Prostate gland (tissue), 2 donors: ENCODE measurements at regions not wholly inside any gene's neighbourhood (a gene's known extent, or its start where the extent isn't known, plus 50 kb on each side); places are given as distances from the start of the nearest gene placed in this dataset.

ENCODE experiments used
- DNase-seq: peaks from one replicate; pipeline ENCODE4 v3.0.0-alpha.2; 2019; ENCODE audit warnings: low spot score
- H3K27ac ChIP-seq, 2 donors: fragments of 200-600 bp; sonication (generic); 2 replicates each; pipeline ENCODE4 v1.5.1; 2017 to 2019
- H3K27me3 ChIP-seq: fragments of 200-600 bp; sonication (generic); replicated peaks from 2 replicates; pipeline ENCODE4 v1.5.1; 2019; ENCODE audit not compliant: insufficient read depth
- H3K36me3 ChIP-seq, 2 donors: fragments of 200-600 bp; sonication (generic); 1 replicate in 1 of 2; 2 replicates in 1 of 2; pipeline versions ENCODE4 v1.5.1 to v1.8.1; 2017 to 2019
- H3K4me1 ChIP-seq: fragments of 200-600 bp; sonication (generic); replicated peaks from 2 replicates; pipeline ENCODE4 v1.5.1; 2019
- H3K4me3 ChIP-seq, 2 donors: fragments of 200-600 bp; sonication (generic); 2 replicates each; pipeline ENCODE4 v1.5.1; 2017 to 2019
- H3K9me3 ChIP-seq: fragments of 200-600 bp; sonication (generic); 2 replicates; pipeline ENCODE4 v1.5.1; 2017
- POLR2A ChIP-seq: fragments of 450-650 bp; IDR thresholded peaks from one replicate; pipeline ENCODE4 v1.6.1; 2016; ENCODE audit warnings: antibody characterized with exemption, mild to moderate bottlenecking
- POLR2AphosphoS5 ChIP-seq: sonication (generic); formaldehyde crosslinking; IDR thresholded peaks from one replicate; pipeline ENCODE4 v1.6.1; 2017; ENCODE audit warnings: antibody characterized with exemption
- WGBS: methylation state at CpG from one replicate; pipeline ENCODE4 v1.1.5; 2018; 5-methylcytosine and 5-hydroxymethylcytosine counted together
- intact Hi-C: fragments of 100-400 bp; cut with DNase I; formaldehyde crosslinking; loops from one replicate; pipeline ENCODE4 v1.14.2; 2022
- TF ChIP-seq, protein P1 (sequence below), 4 experiments: fragments of 200-600 bp in 2 of 4; fragments of 450-650 bp in 2 of 4; sonication (generic) in 2 of 4; IDR thresholded peaks; 1 replicate in 3 of 4; 2 replicates in 1 of 4; pipeline ENCODE4 v1.5.1; 2016 to 2019; ENCODE audit warnings: antibody characterized with exemption in 4 of 4, mild to moderate bottlenecking in 2 of 4, moderate library complexity in 2 of 4

DNA sequence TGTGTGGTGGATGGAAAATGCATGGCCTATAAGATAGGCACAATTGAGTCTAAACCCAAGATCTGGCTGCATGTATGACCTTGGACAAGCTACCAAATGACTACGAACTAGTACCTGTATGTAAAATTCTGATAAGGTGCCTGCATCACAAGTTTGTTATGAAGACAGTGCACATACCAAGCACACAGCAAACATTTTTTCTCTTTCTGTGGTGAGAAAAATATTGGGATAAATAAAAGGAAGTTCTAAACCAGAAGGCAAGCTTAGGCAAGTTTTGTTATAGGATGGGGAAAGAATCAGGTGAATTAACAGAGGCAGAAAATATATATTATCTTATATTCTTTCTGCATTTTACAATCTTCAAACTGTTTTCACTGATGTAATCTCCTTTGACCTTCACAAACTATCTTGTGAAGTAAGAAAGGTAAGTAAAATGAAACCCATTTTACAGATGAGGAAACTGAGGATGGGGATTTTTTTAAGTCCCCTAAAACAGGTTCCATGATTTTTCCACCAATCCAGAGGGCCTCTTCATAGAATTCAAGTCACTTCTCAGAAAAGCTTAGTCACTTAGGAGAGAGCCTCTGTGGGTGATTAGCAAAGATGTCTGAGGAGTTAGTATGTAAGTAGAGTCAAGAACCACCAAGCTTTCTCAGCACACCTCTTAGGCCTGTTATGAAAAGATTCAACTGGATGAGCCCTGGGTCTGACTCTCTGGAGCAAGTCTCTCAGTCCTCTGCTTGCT is 132.0 kb upstream of the RAP1B start:
- Histone ChIP-seq H3K27ac (no peak overlapping the region), H3K9me3 (no peaks in the 10 kb centered on the region), H3K4me1 (no peaks in the 10 kb centered on the region), H3K36me3 (no peaks in the 10 kb centered on the region), H3K4me3 (no peak overlapping the region), H3K27me3 (no peaks in the 10 kb centered on the region)
- intact Hi-C loops = no loop called here
- no peak for DNase-seq
- TF ChIP-seq, protein P1, sequence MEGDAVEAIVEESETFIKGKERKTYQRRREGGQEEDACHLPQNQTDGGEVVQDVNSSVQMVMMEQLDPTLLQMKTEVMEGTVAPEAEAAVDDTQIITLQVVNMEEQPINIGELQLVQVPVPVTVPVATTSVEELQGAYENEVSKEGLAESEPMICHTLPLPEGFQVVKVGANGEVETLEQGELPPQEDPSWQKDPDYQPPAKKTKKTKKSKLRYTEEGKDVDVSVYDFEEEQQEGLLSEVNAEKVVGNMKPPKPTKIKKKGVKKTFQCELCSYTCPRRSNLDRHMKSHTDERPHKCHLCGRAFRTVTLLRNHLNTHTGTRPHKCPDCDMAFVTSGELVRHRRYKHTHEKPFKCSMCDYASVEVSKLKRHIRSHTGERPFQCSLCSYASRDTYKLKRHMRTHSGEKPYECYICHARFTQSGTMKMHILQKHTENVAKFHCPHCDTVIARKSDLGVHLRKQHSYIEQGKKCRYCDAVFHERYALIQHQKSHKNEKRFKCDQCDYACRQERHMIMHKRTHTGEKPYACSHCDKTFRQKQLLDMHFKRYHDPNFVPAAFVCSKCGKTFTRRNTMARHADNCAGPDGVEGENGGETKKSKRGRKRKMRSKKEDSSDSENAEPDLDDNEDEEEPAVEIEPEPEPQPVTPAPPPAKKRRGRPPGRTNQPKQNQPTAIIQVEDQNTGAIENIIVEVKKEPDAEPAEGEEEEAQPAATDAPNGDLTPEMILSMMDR (IDR thresholded peaks at IDR 0.05) = no peak
- no peak for TF ChIP-seq POLR2A
- 84% methylated on average over 1 of the region's 1 CpG for WGBS

GRCh38 chr12:68479261-68479895 is 131.3 kb upstream of the RAP1B start:
- intact Hi-C loops = no loop called here
- Histone ChIP-seq H3K27ac (no peak overlapping the region), H3K36me3 (no peaks in the 10 kb centered on the region), H3K27me3 (no peaks in the 10 kb centered on the region), H3K9me3 (no peaks in the 10 kb centered on the region), H3K4me1 (no peaks in the 10 kb centered on the region), H3K4me3 (no peak overlapping the region)
- 40% methylated on average over 4 of the region's 4 CpGs for WGBS
- no peak for DNase-seq
- no peak for TF ChIP-seq POLR2AphosphoS5
- TF ChIP-seq, protein P1 (IDR thresholded peaks at IDR 0.05) = no peak
- TF ChIP-seq POLR2A = no peak

DNA sequence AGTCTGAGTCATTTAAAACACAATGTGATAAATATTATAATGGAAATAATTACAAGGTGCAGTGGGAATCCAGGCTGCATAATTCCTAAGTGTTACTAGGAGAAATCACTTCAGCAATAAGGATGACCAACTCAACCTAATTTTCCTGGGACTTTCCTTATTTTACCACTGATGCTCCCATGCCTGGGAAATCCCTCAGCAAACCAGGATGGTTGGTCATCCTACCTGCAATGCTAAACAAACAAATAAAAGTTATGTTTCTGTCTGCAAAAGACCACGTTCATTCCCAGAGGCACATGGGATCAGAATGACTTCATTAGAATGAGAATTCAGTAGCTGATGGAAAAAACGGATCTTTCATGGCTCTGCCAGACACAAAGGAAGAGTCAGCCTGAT is 130.8 kb upstream of the RAP1B start:
- no peak for TF ChIP-seq POLR2AphosphoS5
- TF ChIP-seq, protein P1 (IDR thresholded peaks at IDR 0.05) = no peak
- no peak for TF ChIP-seq POLR2A

GRCh38 chr12:68480526-68480925 is 130.2 kb upstream of the RAP1B start:
- Histone ChIP-seq H3K27ac (no peak overlapping the region), H3K9me3 (no peaks in the 10 kb centered on the region), H3K27me3 (no peaks in the 10 kb centered on the region), H3K4me3 (no peak overlapping the region), H3K4me1 (no peaks in the 10 kb centered on the region), H3K36me3 (no peaks in the 10 kb centered on the region)
- TF ChIP-seq, protein P1 (IDR thresholded peaks at IDR 0.05) = no peak
- no peak for TF ChIP-seq POLR2AphosphoS5
- TF ChIP-seq POLR2A = no peak
- DNase-seq = no peak
- intact Hi-C loops = no loop called here

More for the DNA sequence above, 130.8 kb upstream of the RAP1B start:
- Histone ChIP-seq H3K9me3 (no peaks in the 10 kb centered on the region), H3K4me1 (no peaks in the 10 kb centered on the region), H3K27ac (no peak overlapping the region), H3K27me3 (no peaks in the 10 kb centered on the region), H3K4me3 (no peak overlapping the region), H3K36me3 (no peaks in the 10 kb centered on the region)
- WGBS = 35% methylated on average over 2 of the region's 2 CpGs
- DNase-seq = no peak
- intact Hi-C loops = no loop called here
